WERI-Rb-1 (cell line): ENCODE measurements at regions not wholly inside any gene's neighbourhood (a gene's known extent, or its start where the extent isn't known, plus 50 kb on each side); places are given as distances from the start of the nearest gene placed in this dataset.

Source experiments
- DNase-seq: peaks from one replicate; pipeline ENCODE4 v3.0.0-alpha.2; 2020
- H3K27ac ChIP-seq: fragments of 250-450 bp; sonication (Bioruptor Pico); 2 replicates; pipeline ENCODE4 v1.5.1; 2020; ENCODE audit warnings: mild to moderate bottlenecking, moderate library complexity
- H3K27me3 ChIP-seq: fragments of 250-450 bp; sonication (Bioruptor Pico); 2 replicates; pipeline ENCODE4 v1.5.1; 2021; ENCODE audit warnings: mild to moderate bottlenecking, low read depth, moderate library complexity; ENCODE audit not compliant: insufficient read depth, severe bottlenecking
- H3K36me3 ChIP-seq: fragments of 250-450 bp; sonication (Bioruptor Pico); 2 replicates; pipeline ENCODE4 v1.5.1; 2020; ENCODE audit warnings: mild to moderate bottlenecking, moderate library complexity
- H3K4me3 ChIP-seq: 2 replicates; pipeline ENCODE4 v1.5.1; 2011; ENCODE audit warnings: low read depth, mild to moderate bottlenecking, control low read depth, low read length
- H3K9me3 ChIP-seq: fragments of 250-450 bp; sonication (Bioruptor Pico); 2 replicates; pipeline ENCODE4 v1.5.1; 2021; ENCODE audit warnings: mild to moderate bottlenecking, moderate library complexity; ENCODE audit not compliant: severe bottlenecking
- TF ChIP-seq, protein P1 (sequence below): IDR thresholded peaks from 2 replicates; pipeline ENCODE4 v1.5.1; 2011; ENCODE audit warnings: low read depth, mild to moderate bottlenecking, control low read depth, inconsistent platforms, low read length

DNA sequence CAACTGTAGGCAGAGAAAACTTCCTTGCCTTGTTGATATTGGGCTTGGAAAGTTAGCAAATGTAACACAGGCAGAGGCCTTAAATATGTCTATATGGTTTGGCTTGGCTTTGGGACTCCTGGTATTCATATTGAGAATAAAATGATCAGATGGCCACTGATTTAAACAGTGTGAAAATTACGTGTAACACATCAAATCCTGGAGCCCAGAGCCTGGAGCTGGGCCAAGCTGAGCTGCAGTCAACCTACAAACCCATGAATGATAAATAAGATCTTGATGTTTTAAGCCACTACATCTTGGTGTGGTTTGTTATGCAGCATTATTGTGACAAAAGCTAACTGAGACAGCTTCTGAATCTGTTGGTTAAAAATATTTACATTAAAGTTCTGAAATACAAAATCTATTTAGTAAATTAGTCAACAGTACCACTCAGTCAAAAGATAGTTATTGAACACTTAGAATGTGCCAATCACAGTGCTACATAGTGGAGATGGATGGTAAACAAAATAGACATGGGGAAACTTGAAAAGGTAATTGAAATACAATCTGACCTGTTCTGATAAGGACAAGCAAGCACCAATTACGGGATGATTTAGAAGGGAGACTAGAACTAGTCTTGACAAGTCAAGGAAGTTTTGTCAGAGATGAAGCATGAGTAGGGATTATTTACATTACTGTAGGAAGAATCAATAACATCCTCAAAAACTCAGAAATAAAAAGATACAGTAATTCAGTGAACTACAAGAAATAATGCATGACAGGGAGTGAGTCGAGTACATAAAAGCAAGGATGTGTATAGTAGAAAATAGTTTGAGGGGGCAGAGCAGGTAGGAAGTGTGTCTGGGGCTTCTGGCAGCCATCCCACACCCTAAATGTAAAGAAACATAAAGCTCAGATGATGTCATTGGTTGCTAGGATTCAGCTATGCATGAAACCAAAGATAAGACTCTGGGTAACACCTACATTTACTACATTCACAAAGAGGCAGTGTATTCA is 157.7 kb downstream of the HNMT start:
- TF ChIP-seq, protein P1, sequence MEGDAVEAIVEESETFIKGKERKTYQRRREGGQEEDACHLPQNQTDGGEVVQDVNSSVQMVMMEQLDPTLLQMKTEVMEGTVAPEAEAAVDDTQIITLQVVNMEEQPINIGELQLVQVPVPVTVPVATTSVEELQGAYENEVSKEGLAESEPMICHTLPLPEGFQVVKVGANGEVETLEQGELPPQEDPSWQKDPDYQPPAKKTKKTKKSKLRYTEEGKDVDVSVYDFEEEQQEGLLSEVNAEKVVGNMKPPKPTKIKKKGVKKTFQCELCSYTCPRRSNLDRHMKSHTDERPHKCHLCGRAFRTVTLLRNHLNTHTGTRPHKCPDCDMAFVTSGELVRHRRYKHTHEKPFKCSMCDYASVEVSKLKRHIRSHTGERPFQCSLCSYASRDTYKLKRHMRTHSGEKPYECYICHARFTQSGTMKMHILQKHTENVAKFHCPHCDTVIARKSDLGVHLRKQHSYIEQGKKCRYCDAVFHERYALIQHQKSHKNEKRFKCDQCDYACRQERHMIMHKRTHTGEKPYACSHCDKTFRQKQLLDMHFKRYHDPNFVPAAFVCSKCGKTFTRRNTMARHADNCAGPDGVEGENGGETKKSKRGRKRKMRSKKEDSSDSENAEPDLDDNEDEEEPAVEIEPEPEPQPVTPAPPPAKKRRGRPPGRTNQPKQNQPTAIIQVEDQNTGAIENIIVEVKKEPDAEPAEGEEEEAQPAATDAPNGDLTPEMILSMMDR = no peak
- Histone ChIP-seq H3K9me3 (no peaks in the 10 kb centered on the region), H3K4me3 (no peak overlapping the region), H3K27me3 (no peaks in the 10 kb centered on the region), H3K27ac (no peak overlapping the region), H3K36me3 (no peaks in the 10 kb centered on the region)
- DNase-seq = no peak

DNA sequence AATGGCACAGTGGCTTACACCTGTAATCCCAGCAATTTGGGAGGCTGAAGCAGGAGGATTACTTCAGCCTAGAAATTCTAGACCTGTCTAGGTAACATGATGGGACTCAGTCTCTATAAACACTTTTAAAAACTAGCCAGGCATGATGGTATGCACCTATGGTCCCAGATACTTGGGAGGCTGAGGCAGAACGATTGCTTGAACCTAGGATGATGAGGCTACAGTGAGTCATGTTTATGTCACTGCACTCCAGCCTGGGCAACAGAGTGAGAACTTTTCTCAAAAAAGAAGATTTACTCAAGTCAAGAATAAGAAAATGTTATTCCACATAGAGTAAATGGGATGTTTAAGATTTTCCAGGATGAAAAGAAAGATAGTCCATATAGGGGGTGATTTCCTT is 158.6 kb downstream of the HNMT start:
- no peaks in the 10 kb centered on the region for H3K27me3 ChIP-seq
- H3K36me3 ChIP-seq = no peaks in the 10 kb centered on the region
- H3K4me3 ChIP-seq = no peak overlapping the region
- no peaks in the 10 kb centered on the region for H3K9me3 ChIP-seq
- no peak overlapping the region for H3K27ac ChIP-seq
- no peak for DNase-seq
- TF ChIP-seq, protein P1 = no peak

GRCh38 chr2:138123741-138124140 is 159.5 kb downstream of the HNMT start:
- H3K27ac ChIP-seq = no peak overlapping the region
- no peaks in the 10 kb centered on the region for H3K36me3 ChIP-seq
- TF ChIP-seq, protein P1 = no peak
- DNase-seq = no peak
- H3K27me3 ChIP-seq = no peaks in the 10 kb centered on the region
- H3K4me3 ChIP-seq = no peak overlapping the region
- no peaks in the 10 kb centered on the region for H3K9me3 ChIP-seq

DNA sequence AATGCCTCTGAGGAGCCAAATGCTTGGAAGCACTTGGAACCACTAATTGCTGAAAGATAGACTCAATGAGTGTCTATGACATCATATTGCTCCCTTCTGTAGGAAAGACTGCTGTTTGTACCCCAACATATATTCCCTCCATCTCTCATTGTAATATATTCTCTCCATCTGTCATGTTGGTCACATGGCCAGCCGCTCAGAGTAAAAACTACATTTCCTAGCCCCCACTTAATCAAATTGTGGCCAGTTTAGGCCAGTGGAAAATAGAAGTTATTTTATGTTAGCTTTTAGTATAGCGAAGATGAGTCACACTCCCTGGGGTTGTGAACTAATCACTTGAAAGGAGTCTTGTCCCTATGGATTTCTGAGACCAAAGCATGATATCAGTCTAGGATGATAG is 160.2 kb downstream of the HNMT start:
- Histone ChIP-seq H3K27ac (no peak overlapping the region), H3K36me3 (no peaks in the 10 kb centered on the region), H3K4me3 (no peak overlapping the region), H3K9me3 (no peaks in the 10 kb centered on the region), H3K27me3 (no peaks in the 10 kb centered on the region)
- DNase-seq = no peak
- TF ChIP-seq, protein P1 = no peak

DNA sequence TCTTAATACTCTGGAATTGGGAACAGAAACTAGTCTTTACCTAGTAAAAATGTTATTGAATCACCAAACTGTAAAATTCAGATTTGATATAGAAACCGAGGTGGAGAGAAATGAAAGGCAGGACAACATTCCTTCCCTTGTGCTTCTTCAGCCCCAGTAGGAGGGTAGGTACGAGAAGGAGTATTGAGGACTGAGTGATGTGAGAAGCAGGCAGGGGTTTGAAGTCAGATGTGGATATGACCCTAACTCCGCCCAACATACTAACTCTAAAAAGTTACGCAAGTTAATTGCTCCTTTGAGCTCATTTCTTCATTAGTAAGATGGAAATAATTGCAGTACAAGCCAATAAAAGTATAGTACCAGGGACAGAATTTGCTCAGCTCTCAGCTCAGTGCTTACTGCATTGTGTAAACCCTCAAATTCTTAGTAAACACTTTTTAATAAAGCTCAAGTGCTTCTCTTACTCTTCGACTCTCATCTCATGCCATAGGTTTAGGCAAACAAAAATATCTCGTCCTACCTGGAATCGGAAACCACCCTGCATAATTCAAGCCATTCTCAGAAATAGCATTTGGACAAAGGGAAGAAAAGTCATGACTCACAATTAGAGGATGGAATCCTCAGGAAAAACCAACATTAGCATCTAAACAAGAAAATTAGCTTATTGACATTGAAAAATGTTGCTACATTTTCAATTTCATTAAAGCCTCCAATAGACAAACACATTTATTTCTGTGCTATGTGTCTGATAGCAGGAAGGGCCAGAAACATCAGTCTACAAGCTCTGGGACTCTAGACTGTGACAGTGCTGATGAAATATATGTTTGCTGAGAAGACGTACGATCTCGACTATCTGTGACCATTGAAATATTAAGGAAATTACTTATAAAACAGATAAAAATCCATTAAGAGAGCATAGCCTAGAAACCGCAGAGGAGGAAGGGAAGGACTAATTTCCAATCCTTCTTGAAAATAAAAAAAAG is 161.3 kb downstream of the HNMT start:
- Histone ChIP-seq H3K36me3 (no peaks in the 10 kb centered on the region), H3K27ac (no peak overlapping the region), H3K27me3 (no peaks in the 10 kb centered on the region), H3K9me3 (no peaks in the 10 kb centered on the region), H3K4me3 (no peak overlapping the region)
- TF ChIP-seq, protein P1 = no peak
- DNase-seq = no peak
